Neural cell (in vitro differentiated cells): ENCODE measurements at regions not wholly inside any gene's neighbourhood (a gene's known extent, or its start where the extent isn't known, plus 50 kb on each side); places are given as distances from the start of the nearest gene placed in this dataset.

Experiments used
- H2AFZ ChIP-seq: fragments of 200-600, 300-800 bp; sonication (generic), shearing (Covaris generic); 2 replicates; pipeline ENCODE4 v1.6.0; 2014; ENCODE audit warnings: low read depth, mild to moderate bottlenecking, antibody characterized with exemption, low read length, moderate library complexity
- H3F3A ChIP-seq: fragments of 200-600 bp; shearing (Covaris generic); 2 replicates; pipeline ENCODE4 v1.6.1; 2016; ENCODE audit warnings: mild to moderate bottlenecking, moderate library complexity, mixed read lengths, antibody characterized with exemption, low read length; ENCODE audit not compliant: insufficient read depth, poor library complexity, severe bottlenecking
- H3K27ac ChIP-seq: fragments of 200-600, 300-800 bp; sonication (generic), shearing (Covaris generic); 2 replicates; pipeline ENCODE4 v1.5.1; 2014; ENCODE audit warnings: mild to moderate bottlenecking, low read length, moderate library complexity
- H3K27me3 ChIP-seq: fragments of 300-800, 200-600 bp; sonication (generic), shearing (Covaris generic); 2 replicates; pipeline ENCODE4 v1.6.0; 2014; ENCODE audit warnings: mild to moderate bottlenecking, low read depth, low read length, moderate library complexity; ENCODE audit not compliant: insufficient read depth
- H3K36me3 ChIP-seq: fragments of 300-800, 200-600 bp; sonication (generic), shearing (Covaris generic); 2 replicates; pipeline ENCODE4 v1.5.1; 2014; ENCODE audit warnings: mild to moderate bottlenecking, antibody characterized with exemption, low read length, moderate library complexity; ENCODE audit not compliant: insufficient read depth
- H3K4me2 ChIP-seq: fragments of 300-800, 200-600 bp; sonication (generic), shearing (Covaris generic); 2 replicates; pipeline ENCODE4 v1.6.0; 2014; ENCODE audit warnings: mild to moderate bottlenecking, low read length
- H3K4me3 ChIP-seq: fragments of 300-800, 200-600 bp; sonication (generic), shearing (Covaris generic); 2 replicates; pipeline ENCODE4 v1.5.1; 2014; ENCODE audit warnings: mild to moderate bottlenecking, low read length, moderate library complexity
- H3K79me2 ChIP-seq: fragments of 200-600 bp; shearing (Covaris generic); replicated peaks from 2 replicates; pipeline ENCODE4 v1.6.0; 2014; ENCODE audit warnings: mild to moderate bottlenecking, low read length, moderate library complexity; ENCODE audit not compliant: insufficient read depth
- H3K9ac ChIP-seq: fragments of 300-800, 200-600 bp; sonication (generic), shearing (Covaris generic); 2 replicates; pipeline ENCODE4 v1.6.1; 2016; ENCODE audit warnings: mild to moderate bottlenecking, low read length, mixed read lengths
- H3K9me2 ChIP-seq: fragments of 200-600 bp; shearing (Covaris generic); 2 replicates; pipeline ENCODE4 v1.6.1; 2016; ENCODE audit warnings: mild to moderate bottlenecking, low read length, mixed read lengths; ENCODE audit not compliant: insufficient read depth
- H3K9me3 ChIP-seq: fragments of 200-600, 300-800 bp; sonication (generic), shearing (Covaris generic); 2 replicates; pipeline ENCODE4 v1.6.1; 2016; ENCODE audit warnings: mild to moderate bottlenecking, mixed run types, low read length, moderate library complexity, mixed read lengths
- H4K20me1 ChIP-seq: fragments of 200-600 bp; shearing (Covaris generic); 2 replicates; pipeline ENCODE4 v1.6.1; 2016; ENCODE audit warnings: mild to moderate bottlenecking, mixed run types; ENCODE audit not compliant: insufficient read depth
- EP300 ChIP-seq: fragments of 450-650 bp; conservative IDR thresholded peaks from 2 replicates; pipeline ENCODE4 v1.6.1; 2014; ENCODE audit warnings: antibody characterized with exemption, mild to moderate bottlenecking, moderate library complexity; ENCODE audit not compliant: poor library complexity, severe bottlenecking
- EZH2 ChIP-seq: fragments of 200-600, 300-800 bp; shearing (Covaris generic), sonication (generic); IDR thresholded peaks from 2 replicates; pipeline ENCODE4 v1.6.1; 2014; ENCODE audit warnings: antibody characterized with exemption, low read length, borderline replicate concordance, mild to moderate bottlenecking; ENCODE audit not compliant: insufficient read depth, poor library complexity, severe bottlenecking
- MXI1 ChIP-seq: fragments of 450-650 bp; conservative IDR thresholded peaks from 2 replicates; pipeline ENCODE4 v1.6.1; 2014; ENCODE audit warnings: antibody characterized with exemption, mild to moderate bottlenecking; ENCODE audit not compliant: poor library complexity, severe bottlenecking
- POLR2AphosphoS5 ChIP-seq: IDR thresholded peaks from 2 replicates; pipeline ENCODE4 v1.6.1; 2012
- RAD21 ChIP-seq: fragments of 450-650 bp; conservative IDR thresholded peaks from 2 replicates; pipeline ENCODE4 v1.6.1; 2014; ENCODE audit warnings: antibody characterized with exemption, mild to moderate bottlenecking, moderate library complexity
- SMC3 ChIP-seq: fragments of 450-650 bp; conservative IDR thresholded peaks from 2 replicates; pipeline ENCODE4 v1.6.1; 2014; ENCODE audit warnings: antibody characterized with exemption, mild to moderate bottlenecking, moderate library complexity; ENCODE audit not compliant: poor library complexity
- TAF1 ChIP-seq: IDR thresholded peaks from 2 replicates; pipeline ENCODE4 v1.6.1; 2012; ENCODE audit warnings: low read depth
- TF ChIP-seq, protein P1 (sequence below): fragments of 450-650 bp; IDR thresholded peaks from 2 replicates; pipeline ENCODE4 v1.5.1; 2014; ENCODE audit warnings: antibody characterized with exemption, mild to moderate bottlenecking, moderate library complexity; ENCODE audit not compliant: poor library complexity, severe bottlenecking
- TF ChIP-seq, protein P2 (sequence below): IDR thresholded peaks from 2 replicates; pipeline ENCODE4 v1.6.1; 2012; ENCODE audit warnings: borderline replicate concordance

DNA sequence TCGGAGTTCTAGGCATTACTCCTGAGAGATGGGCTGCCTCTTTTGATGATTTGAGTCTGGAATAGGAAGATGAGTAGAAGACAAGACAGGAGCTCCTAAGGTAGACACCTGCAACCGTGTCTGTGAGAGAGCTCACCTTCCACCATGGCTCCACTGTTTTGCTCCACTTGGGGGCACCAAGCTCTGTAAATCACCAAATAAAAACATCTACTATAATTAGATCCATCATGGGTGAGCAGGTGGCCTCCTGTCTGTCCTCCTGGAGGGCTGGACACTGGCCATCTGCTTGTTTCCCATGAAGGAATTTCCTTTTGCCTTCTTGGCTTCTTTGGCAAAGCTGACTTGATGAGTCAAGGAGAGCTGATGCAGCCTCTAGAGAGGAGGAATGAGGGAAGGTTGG lies 179.0 kb downstream of the HAPSTR1 start:
- Histone ChIP-seq H3K27me3 (no peaks in the 10 kb centered on the region), H3F3A (no peaks in the 10 kb centered on the region), H3K4me3 (no peak overlapping the region), H3K9me2 (no peaks in the 10 kb centered on the region), H3K9ac (no peak overlapping the region), H3K27ac (no peak overlapping the region), H3K36me3 (no peaks in the 10 kb centered on the region), H3K9me3 (no peaks in the 10 kb centered on the region), H4K20me1 (no peaks in the 10 kb centered on the region), H3K4me2 (no peak overlapping the region), H3K79me2 (no peaks in the 10 kb centered on the region), H2AFZ (no peak overlapping the region)
- TF ChIP-seq, protein P1, sequence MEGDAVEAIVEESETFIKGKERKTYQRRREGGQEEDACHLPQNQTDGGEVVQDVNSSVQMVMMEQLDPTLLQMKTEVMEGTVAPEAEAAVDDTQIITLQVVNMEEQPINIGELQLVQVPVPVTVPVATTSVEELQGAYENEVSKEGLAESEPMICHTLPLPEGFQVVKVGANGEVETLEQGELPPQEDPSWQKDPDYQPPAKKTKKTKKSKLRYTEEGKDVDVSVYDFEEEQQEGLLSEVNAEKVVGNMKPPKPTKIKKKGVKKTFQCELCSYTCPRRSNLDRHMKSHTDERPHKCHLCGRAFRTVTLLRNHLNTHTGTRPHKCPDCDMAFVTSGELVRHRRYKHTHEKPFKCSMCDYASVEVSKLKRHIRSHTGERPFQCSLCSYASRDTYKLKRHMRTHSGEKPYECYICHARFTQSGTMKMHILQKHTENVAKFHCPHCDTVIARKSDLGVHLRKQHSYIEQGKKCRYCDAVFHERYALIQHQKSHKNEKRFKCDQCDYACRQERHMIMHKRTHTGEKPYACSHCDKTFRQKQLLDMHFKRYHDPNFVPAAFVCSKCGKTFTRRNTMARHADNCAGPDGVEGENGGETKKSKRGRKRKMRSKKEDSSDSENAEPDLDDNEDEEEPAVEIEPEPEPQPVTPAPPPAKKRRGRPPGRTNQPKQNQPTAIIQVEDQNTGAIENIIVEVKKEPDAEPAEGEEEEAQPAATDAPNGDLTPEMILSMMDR: no peak
- TF ChIP-seq POLR2AphosphoS5 (no peak), MXI1 (no peak), RAD21 (no peak), TAF1 (no peak), SMC3 (no peak), EP300 (no peak), EZH2 (no peak)
- TF ChIP-seq, protein P2, sequence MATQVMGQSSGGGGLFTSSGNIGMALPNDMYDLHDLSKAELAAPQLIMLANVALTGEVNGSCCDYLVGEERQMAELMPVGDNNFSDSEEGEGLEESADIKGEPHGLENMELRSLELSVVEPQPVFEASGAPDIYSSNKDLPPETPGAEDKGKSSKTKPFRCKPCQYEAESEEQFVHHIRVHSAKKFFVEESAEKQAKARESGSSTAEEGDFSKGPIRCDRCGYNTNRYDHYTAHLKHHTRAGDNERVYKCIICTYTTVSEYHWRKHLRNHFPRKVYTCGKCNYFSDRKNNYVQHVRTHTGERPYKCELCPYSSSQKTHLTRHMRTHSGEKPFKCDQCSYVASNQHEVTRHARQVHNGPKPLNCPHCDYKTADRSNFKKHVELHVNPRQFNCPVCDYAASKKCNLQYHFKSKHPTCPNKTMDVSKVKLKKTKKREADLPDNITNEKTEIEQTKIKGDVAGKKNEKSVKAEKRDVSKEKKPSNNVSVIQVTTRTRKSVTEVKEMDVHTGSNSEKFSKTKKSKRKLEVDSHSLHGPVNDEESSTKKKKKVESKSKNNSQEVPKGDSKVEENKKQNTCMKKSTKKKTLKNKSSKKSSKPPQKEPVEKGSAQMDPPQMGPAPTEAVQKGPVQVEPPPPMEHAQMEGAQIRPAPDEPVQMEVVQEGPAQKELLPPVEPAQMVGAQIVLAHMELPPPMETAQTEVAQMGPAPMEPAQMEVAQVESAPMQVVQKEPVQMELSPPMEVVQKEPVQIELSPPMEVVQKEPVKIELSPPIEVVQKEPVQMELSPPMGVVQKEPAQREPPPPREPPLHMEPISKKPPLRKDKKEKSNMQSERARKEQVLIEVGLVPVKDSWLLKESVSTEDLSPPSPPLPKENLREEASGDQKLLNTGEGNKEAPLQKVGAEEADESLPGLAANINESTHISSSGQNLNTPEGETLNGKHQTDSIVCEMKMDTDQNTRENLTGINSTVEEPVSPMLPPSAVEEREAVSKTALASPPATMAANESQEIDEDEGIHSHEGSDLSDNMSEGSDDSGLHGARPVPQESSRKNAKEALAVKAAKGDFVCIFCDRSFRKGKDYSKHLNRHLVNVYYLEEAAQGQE: no peak

DNA sequence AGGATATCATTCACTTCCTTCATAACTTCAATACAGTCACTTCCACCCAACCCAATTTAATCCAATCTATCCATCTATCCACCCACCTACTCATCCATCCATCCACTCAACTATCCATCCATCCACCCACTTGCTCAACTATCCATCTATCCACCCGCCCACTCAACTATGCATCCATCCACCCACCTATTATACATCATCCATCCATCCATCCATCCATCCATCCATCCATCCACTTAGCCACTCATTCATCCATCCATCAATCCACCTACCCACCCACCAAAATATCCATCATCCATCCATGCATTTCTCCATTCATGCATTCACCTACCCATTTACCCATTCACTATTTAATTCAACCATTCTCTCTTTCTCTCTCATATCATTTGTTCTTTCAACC lies 179.5 kb downstream of the HAPSTR1 start:
- H2AFZ ChIP-seq: no peak overlapping the region
- TF ChIP-seq SMC3: no peak
- TF ChIP-seq, protein P1: no peak
- TF ChIP-seq, protein P2: no peak
- TF ChIP-seq TAF1: no peak
- no peak for TF ChIP-seq EZH2
- no peak for TF ChIP-seq EP300
- no peaks in the 10 kb centered on the region for H3K36me3 ChIP-seq
- no peak overlapping the region for H3K4me3 ChIP-seq
- H4K20me1 ChIP-seq: no peaks in the 10 kb centered on the region
- H3K79me2 ChIP-seq: no peaks in the 10 kb centered on the region
- H3K27ac ChIP-seq: no peak overlapping the region
- no peaks in the 10 kb centered on the region for H3K27me3 ChIP-seq
- H3K9me2 ChIP-seq: no peaks in the 10 kb centered on the region
- no peak overlapping the region for H3K9ac ChIP-seq
- no peaks in the 10 kb centered on the region for H3F3A ChIP-seq
- no peak overlapping the region for H3K4me2 ChIP-seq
- no peaks in the 10 kb centered on the region for H3K9me3 ChIP-seq
